ENCODE measurements at regions not wholly inside any gene's neighbourhood (a gene's known extent, or its start where the extent isn't known, plus 50 kb on each side); places are given as distances from the start of the nearest gene placed in this dataset.

- Histone ChIP-seq H3K4me3 (ENCODE audit: control extremely low read depth in 1 of 5, extremely low read depth in 1 of 5, insufficient read depth in 1 of 5, low read depth in 2 of 5, low read length in 4 of 5) (no peak overlapping the region), H3K36me3 (replicated peaks in 1 of 2; ENCODE audit: control extremely low read depth in 1 of 2, control insufficient read depth in 1 of 2, extremely low read depth in 1 of 2, insufficient read depth in 2 of 2, low read length in 1 of 2) (no peaks in the 10 kb centered on the region), H3K4me1 (ENCODE audit: control insufficient read depth in 2 of 2, insufficient read depth in 2 of 2, low read length in 2 of 2) (no peaks in the 10 kb centered on the region), H3K9ac (ENCODE audit: low read length) (no peak overlapping the region), H3K27me3 (replicated peaks in 1 of 4; ENCODE audit: control extremely low read depth in 1 of 4, control insufficient read depth in 3 of 4, insufficient read depth in 4 of 4, low read length in 3 of 4) (no peaks in the 10 kb centered on the region), H2AFZ (ENCODE audit: insufficient read depth, low read depth, low read length, poor library complexity, severe bottlenecking) (no peak overlapping the region), H3K4me2 (replicated peaks; ENCODE audit: low read depth, low read length, poor library complexity, severe bottlenecking) (no peak overlapping the region), H3K79me2 (ENCODE audit: control insufficient read depth, insufficient read depth, low read length) (no peaks in the 10 kb centered on the region), H3K9me3 (ENCODE audit: control extremely low read depth in 1 of 3, control insufficient read depth in 2 of 3, insufficient read depth in 1 of 3, low read length in 2 of 3) (no peaks in the 10 kb centered on the region), H4K20me1 (ENCODE audit: control insufficient read depth, insufficient read depth, low read length, poor library complexity, severe bottlenecking) (no peaks in the 10 kb centered on the region), H3K27ac (ENCODE audit: low read length in 2 of 2) (no peak overlapping the region)
- POLR2A ChIA-PET, result no interaction called here
- Mint-ChIP-seq H3K4me3 (no peak overlapping the region), H3K4me1 (no peaks in the 10 kb centered on the region), H3K27ac (no peak overlapping the region), H3K27me3 (peaks cover 5% of the 10 kb centered on the region), H3K9me3 (ENCODE audit: insufficient read depth) (no peaks in the 10 kb centered on the region)
- CTCF ChIA-PET, result no interaction called here
- DNase-seq (no peak), ATAC-seq (ENCODE audit: low read depth) (no peak)
- TF ChIP-seq EZH2 (IDR thresholded peaks at IDR 0.05; ENCODE audit: borderline replicate concordance, insufficient read depth, low read depth, low read length, poor library complexity, severe bottlenecking) (no peak), CTCF (IDR thresholded peaks at IDR 0.05) (no peak)
- intact Hi-C loops (cut with micrococcal nuclease), result no loop called here
- no CpG with 5 or more reads among the region's 1 CpG for WGBS (ENCODE audit: insufficient coverage)
Observed at GRCh38 chr3:178267158-178267844, 268.9 kb upstream of the KCNMB2 start.

DNA sequence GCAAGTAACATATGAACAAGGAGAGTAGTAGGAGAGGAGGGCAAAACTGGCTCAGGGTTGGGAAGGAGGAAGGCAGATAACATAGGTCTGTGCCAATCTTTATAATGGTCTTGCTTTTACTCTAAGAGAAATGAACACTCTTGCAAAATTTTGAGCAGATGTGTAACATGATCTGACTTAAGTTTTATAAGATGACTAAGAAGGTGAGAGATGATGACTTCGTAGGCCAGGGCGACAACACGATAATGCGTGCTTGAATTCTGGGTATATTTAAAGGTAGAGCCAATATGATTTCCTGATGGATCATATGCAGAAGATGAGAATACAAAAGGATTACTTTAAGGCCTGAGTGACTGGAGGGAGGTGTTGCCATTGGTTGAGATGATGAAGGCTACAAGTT lies 265.4 kb upstream of the KCNMB2 start:
- Histone ChIP-seq H3K27me3 (replicated peaks in 1 of 4; ENCODE audit: control extremely low read depth in 1 of 4, control insufficient read depth in 3 of 4, insufficient read depth in 4 of 4, low read length in 3 of 4) (no peaks in the 10 kb centered on the region), H3K4me2 (replicated peaks; ENCODE audit: low read depth, low read length, poor library complexity, severe bottlenecking) (no peak overlapping the region), H3K27ac (ENCODE audit: low read length in 2 of 2) (no peak overlapping the region), H3K4me3 (ENCODE audit: control extremely low read depth in 1 of 5, extremely low read depth in 1 of 5, insufficient read depth in 1 of 5, low read depth in 2 of 5, low read length in 4 of 5) (no peak overlapping the region), H3K9ac (ENCODE audit: low read length) (no peak overlapping the region), H3K4me1 (ENCODE audit: control insufficient read depth in 2 of 2, insufficient read depth in 2 of 2, low read length in 2 of 2) (no peaks in the 10 kb centered on the region), H3K79me2 (ENCODE audit: control insufficient read depth, insufficient read depth, low read length) (no peaks in the 10 kb centered on the region), H2AFZ (ENCODE audit: insufficient read depth, low read depth, low read length, poor library complexity, severe bottlenecking) (no peak overlapping the region), H4K20me1 (ENCODE audit: control insufficient read depth, insufficient read depth, low read length, poor library complexity, severe bottlenecking) (no peaks in the 10 kb centered on the region), H3K9me3 (ENCODE audit: control extremely low read depth in 1 of 3, control insufficient read depth in 2 of 3, insufficient read depth in 1 of 3, low read length in 2 of 3) (no peaks in the 10 kb centered on the region), H3K36me3 (replicated peaks in 1 of 2; ENCODE audit: control extremely low read depth in 1 of 2, control insufficient read depth in 1 of 2, extremely low read depth in 1 of 2, insufficient read depth in 2 of 2, low read length in 1 of 2) (no peaks in the 10 kb centered on the region)
- Mint-ChIP-seq H3K4me3 (no peak overlapping the region), H3K9me3 (ENCODE audit: insufficient read depth) (no peaks in the 10 kb centered on the region), H3K27ac (no peak overlapping the region), H3K27me3 (no peaks in the 10 kb centered on the region), H3K4me1 (no peaks in the 10 kb centered on the region)
- intact Hi-C loops (cut with micrococcal nuclease), result no loop called here
- no peak for ATAC-seq (ENCODE audit: low read depth)
- 98% methylated on average over 4 of the region's 4 CpGs for WGBS (ENCODE audit: insufficient coverage)
- ChIA-PET POLR2A (no interaction called here), CTCF (no interaction called here)
- DNase-seq, result no peak
- no peak for TF ChIP-seq EZH2 (IDR thresholded peaks at IDR 0.05; ENCODE audit: borderline replicate concordance, insufficient read depth, low read depth, low read length, poor library complexity, severe bottlenecking)
- no peak for TF ChIP-seq CTCF (IDR thresholded peaks at IDR 0.05)
